Mucosa of rectum (tissue), 2 donors: ENCODE measurements at regions not wholly inside any gene's neighbourhood (a gene's known extent, or its start where the extent isn't known, plus 50 kb on each side); places are given as distances from the start of the nearest gene placed in this dataset.
"Not testable (repeated sequence)": the region's sequence is repeated elsewhere in the genome, so short reads cannot be mapped to it uniquely, and the experiment has no call there.

Experiments
- H3K27ac ChIP-seq, 2 donors: one replicate each; pipeline ENCODE4 v1.7.0; 2013; ENCODE audit warnings: inconsistent platforms in 2 of 2, low read depth in 2 of 2, low read length in 2 of 2
- H3K27me3 ChIP-seq, 2 donors: one replicate each; pipeline ENCODE4 v1.7.0; 2013; ENCODE audit warnings: low read length in 2 of 2; ENCODE audit not compliant: control insufficient read depth in 2 of 2, insufficient read depth in 2 of 2
- H3K36me3 ChIP-seq, 2 donors: one replicate each; pipeline ENCODE4 v1.7.0; 2013; ENCODE audit warnings: low read length in 2 of 2; ENCODE audit not compliant: control insufficient read depth in 2 of 2, insufficient read depth in 2 of 2
- H3K4me1 ChIP-seq, 2 donors: one replicate each; pipeline ENCODE4 v1.7.0; 2013; ENCODE audit warnings: low read length in 2 of 2, mild to moderate bottlenecking in 1 of 2; ENCODE audit not compliant: control insufficient read depth in 2 of 2, insufficient read depth in 2 of 2
- H3K4me3 ChIP-seq, 2 donors: one replicate each; pipeline ENCODE4 v1.7.0; 2013; ENCODE audit warnings: low read length in 2 of 2
- H3K9ac ChIP-seq, 2 donors: one replicate each; pipeline ENCODE4 v1.7.0; 2013; ENCODE audit warnings: low read length in 2 of 2, low read depth in 1 of 2, mild to moderate bottlenecking in 1 of 2
- H3K9me3 ChIP-seq, 2 donors: one replicate each; pipeline ENCODE4 v1.7.0; 2013; ENCODE audit warnings: low read length in 2 of 2; ENCODE audit not compliant: control insufficient read depth in 2 of 2
- donor health status: healthy.
- donor health status: Normal muscosa, but diverticular disease.

GRCh38 chr2:129565551-129566109 lies 413.8 kb upstream of the RAB6C start:
- H3K9me3 ChIP-seq: no peaks in the 10 kb centered on the region
- no peak overlapping the region for H3K9ac ChIP-seq
- H3K27me3 ChIP-seq: no peaks in the 10 kb centered on the region
- H3K27ac ChIP-seq: no peak overlapping the region
- H3K4me3 ChIP-seq: no peak overlapping the region
- H3K4me1 ChIP-seq: no peaks in the 10 kb centered on the region
- no peaks in the 10 kb centered on the region for H3K36me3 ChIP-seq

- not testable (repeated sequence) for H3K9me3 ChIP-seq, H3K36me3 ChIP-seq, H3K4me3 ChIP-seq, H3K27me3 ChIP-seq, H3K4me1 ChIP-seq, H3K9ac ChIP-seq, H3K27ac ChIP-seq
Observed at GRCh38 chr2:129570812-129571211, 408.7 kb upstream of the RAB6C start.

- Histone ChIP-seq H3K9ac (no peak overlapping the region), H3K36me3 (no peaks in the 10 kb centered on the region), H3K9me3 (no peaks in the 10 kb centered on the region), H3K4me1 (no peaks in the 10 kb centered on the region), H3K27ac (no peak overlapping the region), H3K4me3 (no peak overlapping the region), H3K27me3 (no peaks in the 10 kb centered on the region)
Observed at GRCh38 chr2:129575431-129575830, 404.0 kb upstream of the RAB6C start.

- Histone ChIP-seq H3K27me3 (no peaks in the 10 kb centered on the region), H3K4me1 (no peaks in the 10 kb centered on the region), H3K27ac (no peak overlapping the region), H3K9ac (no peak overlapping the region), H3K4me3 (no peak overlapping the region), H3K36me3 (no peaks in the 10 kb centered on the region), H3K9me3 (no peaks in the 10 kb centered on the region)
Observed at GRCh38 chr2:129575880-129576279, 403.6 kb upstream of the RAB6C start.

GRCh38 chr2:129580001-129580400 lies 399.5 kb upstream of the RAB6C start:
- no peak overlapping the region for H3K4me3 ChIP-seq
- no peaks in the 10 kb centered on the region for H3K9me3 ChIP-seq
- H3K36me3 ChIP-seq: no peaks in the 10 kb centered on the region
- no peaks in the 10 kb centered on the region for H3K4me1 ChIP-seq
- no peaks in the 10 kb centered on the region for H3K27me3 ChIP-seq
- H3K27ac ChIP-seq: no peak overlapping the region
- H3K9ac ChIP-seq: no peak overlapping the region

GRCh38 chr2:129585760-129586159 lies 393.7 kb upstream of the RAB6C start:
- no peaks in the 10 kb centered on the region for H3K36me3 ChIP-seq
- no peaks in the 10 kb centered on the region for H3K9me3 ChIP-seq
- no peak overlapping the region for H3K27ac ChIP-seq
- no peaks in the 10 kb centered on the region for H3K27me3 ChIP-seq
- H3K9ac ChIP-seq: no peak overlapping the region
- H3K4me1 ChIP-seq: no peaks in the 10 kb centered on the region
- H3K4me3 ChIP-seq: no peak overlapping the region

GRCh38 chr2:129587426-129588064 lies 391.9 kb upstream of the RAB6C start:
- Histone ChIP-seq H3K4me1 (no peaks in the 10 kb centered on the region), H3K27me3 (no peaks in the 10 kb centered on the region), H3K9me3 (no peaks in the 10 kb centered on the region), H3K9ac (no peak overlapping the region), H3K4me3 (no peak overlapping the region), H3K36me3 (no peaks in the 10 kb centered on the region), H3K27ac (no peak overlapping the region)

- Histone ChIP-seq H3K4me3 (no peak overlapping the region), H3K9me3 (no peaks in the 10 kb centered on the region), H3K4me1 (no peaks in the 10 kb centered on the region), H3K27ac (no peak overlapping the region), H3K36me3 (no peaks in the 10 kb centered on the region), H3K27me3 (peaks cover 0 to 2% of the 10 kb centered on the region in 2 donors), H3K9ac (no peak overlapping the region)
Observed at GRCh38 chr2:129604560-129604959, 374.9 kb upstream of the RAB6C start.

- no peak overlapping the region for H3K9ac ChIP-seq
- H3K27me3 ChIP-seq: peaks cover 0 to 2% of the 10 kb centered on the region in 2 donors
- no peaks in the 10 kb centered on the region for H3K4me1 ChIP-seq
- H3K27ac ChIP-seq: no peak overlapping the region
- no peaks in the 10 kb centered on the region for H3K9me3 ChIP-seq
- no peak overlapping the region for H3K4me3 ChIP-seq
- H3K36me3 ChIP-seq: no peaks in the 10 kb centered on the region
Observed at GRCh38 chr2:129605646-129606045, 373.8 kb upstream of the RAB6C start.

GRCh38 chr2:129606496-129607270 lies 372.8 kb upstream of the RAB6C start:
- Histone ChIP-seq H3K9ac (no peak overlapping the region), H3K4me3 (no peak overlapping the region), H3K27ac (no peak overlapping the region), H3K9me3 (no peaks in the 10 kb centered on the region), H3K4me1 (no peaks in the 10 kb centered on the region), H3K36me3 (no peaks in the 10 kb centered on the region), H3K27me3 (peaks cover 0 to 2% of the 10 kb centered on the region in 2 donors)
